Adipocyte (in vitro differentiated cells): ENCODE measurements at regions not wholly inside any gene's neighbourhood (a gene's known extent, or its start where the extent isn't known, plus 50 kb on each side); places are given as distances from the start of the nearest gene placed in this dataset.

Source experiments
- DNase-seq: peaks from one replicate; pipeline ENCODE4 v3.0.0-alpha.2; 2015; ENCODE audit warnings: low read depth
- H3K27me3 ChIP-seq: replicated peaks from 2 replicates; pipeline ENCODE4 v1.7.0; 2013; ENCODE audit warnings: mild to moderate bottlenecking, low read length, moderate library complexity; ENCODE audit not compliant: control insufficient read depth, insufficient read depth
- H3K36me3 ChIP-seq: 2 replicates; pipeline ENCODE4 v1.7.0; 2013; ENCODE audit warnings: low read length, mild to moderate bottlenecking, moderate library complexity; ENCODE audit not compliant: control insufficient read depth, insufficient read depth, severe bottlenecking
- H3K4me1 ChIP-seq: 2 replicates; pipeline ENCODE4 v1.7.0; 2013; ENCODE audit warnings: mild to moderate bottlenecking, low read length, moderate library complexity; ENCODE audit not compliant: control insufficient read depth, insufficient read depth
- H3K4me3 ChIP-seq: 2 replicates; pipeline ENCODE4 v1.7.0; 2013; ENCODE audit warnings: mild to moderate bottlenecking, low read length, moderate library complexity
- H3K9ac ChIP-seq: 2 replicates; pipeline ENCODE4 v1.7.0; 2013; ENCODE audit warnings: mild to moderate bottlenecking, low read length, moderate library complexity
- H3K9me3 ChIP-seq: 2 replicates; pipeline ENCODE4 v1.7.0; 2013; ENCODE audit warnings: mild to moderate bottlenecking, low read length, moderate library complexity; ENCODE audit not compliant: control insufficient read depth

DNA sequence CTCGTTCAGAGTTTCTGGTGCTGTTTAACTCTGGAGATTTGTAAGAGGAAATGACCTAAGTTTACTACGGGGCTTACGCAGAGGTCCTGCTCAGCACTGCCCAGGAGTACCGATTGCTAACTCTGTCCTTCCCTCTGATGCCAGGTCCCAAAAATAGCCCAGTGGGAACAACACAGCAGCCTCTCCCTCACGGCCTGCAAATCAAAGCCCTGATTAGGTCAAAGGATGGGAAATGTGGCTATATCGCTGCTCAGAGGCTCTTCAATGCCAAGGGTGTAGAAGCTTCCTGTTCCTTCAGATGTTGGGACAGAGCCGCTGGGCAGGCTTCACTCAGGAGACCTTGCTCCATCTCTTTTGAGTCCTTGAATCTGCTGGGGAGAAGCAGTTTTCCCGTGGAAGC is 174.2 kb upstream of the KCNJ16 start:
- Histone ChIP-seq H3K27me3 (no peaks in the 10 kb centered on the region), H3K9ac (no peak overlapping the region), H3K36me3 (no peaks in the 10 kb centered on the region), H3K9me3 (no peaks in the 10 kb centered on the region), H3K4me3 (no peak overlapping the region), H3K4me1 (peaks cover 18% of the 10 kb centered on the region)
- DNase-seq: no peak

DNA sequence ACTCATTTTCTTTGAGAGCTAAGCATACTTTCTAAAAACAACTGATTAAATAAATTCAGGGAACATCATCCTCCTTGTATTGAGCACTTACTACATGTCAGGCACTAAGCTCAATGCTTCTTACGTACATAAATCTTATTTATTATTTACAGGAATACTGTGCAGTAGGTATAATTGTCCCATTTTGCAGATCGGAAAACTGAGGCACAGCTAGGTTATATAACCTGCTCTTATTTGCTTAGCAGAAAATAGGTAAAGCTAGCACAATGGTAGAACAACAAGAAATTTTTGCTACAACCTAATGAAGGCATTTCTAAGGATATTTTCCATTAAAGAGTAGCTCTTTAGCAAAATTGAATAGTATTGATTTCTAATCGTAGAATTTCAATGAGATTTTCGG is 168.7 kb upstream of the KCNJ16 start:
- Histone ChIP-seq H3K4me1 (peaks cover 2% of the 10 kb centered on the region), H3K9ac (no peak overlapping the region), H3K4me3 (no peak overlapping the region), H3K36me3 (no peaks in the 10 kb centered on the region), H3K9me3 (no peaks in the 10 kb centered on the region), H3K27me3 (no peaks in the 10 kb centered on the region)
- no peak for DNase-seq

DNA sequence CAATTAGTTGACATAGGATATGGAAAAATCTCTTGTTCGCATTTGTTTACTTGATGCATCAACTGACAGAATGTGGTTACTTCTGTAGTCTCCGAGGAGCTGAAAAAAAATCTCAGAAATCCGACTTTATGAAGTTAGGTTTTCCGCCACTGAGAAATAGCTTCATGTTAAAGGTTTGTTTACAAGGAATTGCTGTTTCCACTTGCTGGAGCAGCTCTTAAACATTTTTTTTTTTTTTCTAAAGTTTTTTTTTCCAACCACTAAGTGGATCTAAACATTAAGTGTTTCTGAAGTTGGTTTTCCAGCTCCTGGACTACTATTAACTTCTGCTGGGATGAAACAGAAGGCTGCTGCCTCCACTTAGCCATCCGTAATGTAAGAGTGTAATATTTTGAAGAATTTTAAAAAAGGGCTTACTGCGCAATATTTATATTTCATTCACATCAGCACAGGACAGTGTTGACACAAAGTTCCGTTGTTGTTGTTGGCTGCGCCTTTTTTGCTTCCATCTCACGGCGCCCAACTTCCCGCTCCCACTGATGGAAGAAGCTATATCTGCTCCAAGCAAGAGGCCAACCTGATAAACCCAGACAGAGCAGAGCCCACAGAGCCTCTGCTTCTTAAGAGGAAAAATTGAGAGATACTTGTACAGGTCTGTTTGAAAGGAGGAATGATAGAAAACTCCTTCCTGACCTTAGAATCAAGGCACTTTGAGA is 167.7 kb upstream of the KCNJ16 start:
- no peaks in the 10 kb centered on the region for H3K9me3 ChIP-seq
- H3K27me3 ChIP-seq: no peaks in the 10 kb centered on the region
- no peak overlapping the region for H3K9ac ChIP-seq
- peaks cover 2% of the 10 kb centered on the region for H3K4me1 ChIP-seq
- H3K4me3 ChIP-seq: no peak overlapping the region
- no peak for DNase-seq
- H3K36me3 ChIP-seq: no peaks in the 10 kb centered on the region

DNA sequence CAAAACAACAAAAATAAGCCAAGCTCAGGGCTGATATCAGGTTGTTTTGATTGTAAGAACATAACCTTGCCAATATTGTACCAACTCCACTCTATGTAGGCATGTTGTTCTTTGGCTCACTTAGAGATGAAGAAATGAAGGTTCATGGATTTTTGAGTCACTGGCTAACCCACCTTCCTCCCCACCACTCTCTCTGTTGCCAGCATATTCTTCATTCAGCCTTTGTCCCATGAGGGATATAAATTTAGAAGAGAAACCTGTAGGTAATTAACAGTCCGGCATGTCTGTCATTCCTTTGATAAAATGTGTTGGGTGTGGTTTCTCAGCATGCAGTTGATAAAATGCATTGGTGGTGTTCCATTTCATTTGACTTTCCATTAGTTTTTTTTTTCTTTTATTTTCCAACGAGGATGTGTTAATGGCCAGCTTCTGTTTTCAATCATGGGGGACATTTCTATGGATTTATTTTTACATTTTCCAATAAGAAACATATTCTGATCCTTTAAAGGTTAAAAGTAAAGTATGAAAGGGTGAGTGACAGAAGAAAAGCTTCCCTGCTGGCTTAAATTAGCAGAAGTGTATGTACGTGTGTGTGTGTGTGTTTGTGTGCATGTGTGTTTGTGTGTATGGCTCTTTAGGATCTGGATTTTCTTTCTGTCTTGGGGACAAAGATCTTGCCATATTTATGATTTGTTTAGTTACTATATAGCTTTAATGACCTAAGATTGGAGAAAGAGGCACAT is 166.2 kb upstream of the KCNJ16 start:
- DNase-seq: peak; percentile 33
- Histone ChIP-seq H3K9me3 (no peaks in the 10 kb centered on the region), H3K9ac (no peak overlapping the region), H3K4me1 (peaks cover 9% of the 10 kb centered on the region), H3K27me3 (no peaks in the 10 kb centered on the region), H3K4me3 (no peak overlapping the region), H3K36me3 (no peaks in the 10 kb centered on the region)

DNA sequence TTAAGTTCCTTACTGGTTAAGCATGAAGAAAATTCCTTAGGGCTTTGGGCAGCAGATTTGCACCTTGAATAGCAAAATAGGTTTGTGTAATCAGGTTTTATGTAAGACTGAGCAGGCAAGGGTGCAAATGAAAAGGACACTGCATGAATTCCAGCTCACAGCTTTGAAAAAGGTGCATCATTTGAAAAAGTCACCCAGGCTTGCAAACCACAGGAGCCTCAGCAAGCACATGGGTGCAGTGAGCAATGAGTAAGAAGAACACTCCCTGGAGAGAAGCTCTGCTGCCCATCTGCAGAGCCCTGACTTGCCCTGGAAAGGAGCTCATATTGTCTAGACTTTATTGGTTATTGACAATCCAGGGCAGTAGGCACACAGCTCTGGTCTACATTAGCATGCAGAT is 165.6 kb upstream of the KCNJ16 start:
- Histone ChIP-seq H3K9me3 (no peaks in the 10 kb centered on the region), H3K36me3 (no peaks in the 10 kb centered on the region), H3K27me3 (no peaks in the 10 kb centered on the region), H3K4me1 (peaks cover 10% of the 10 kb centered on the region), H3K4me3 (no peak overlapping the region), H3K9ac (no peak overlapping the region)
- DNase-seq: no peak

DNA sequence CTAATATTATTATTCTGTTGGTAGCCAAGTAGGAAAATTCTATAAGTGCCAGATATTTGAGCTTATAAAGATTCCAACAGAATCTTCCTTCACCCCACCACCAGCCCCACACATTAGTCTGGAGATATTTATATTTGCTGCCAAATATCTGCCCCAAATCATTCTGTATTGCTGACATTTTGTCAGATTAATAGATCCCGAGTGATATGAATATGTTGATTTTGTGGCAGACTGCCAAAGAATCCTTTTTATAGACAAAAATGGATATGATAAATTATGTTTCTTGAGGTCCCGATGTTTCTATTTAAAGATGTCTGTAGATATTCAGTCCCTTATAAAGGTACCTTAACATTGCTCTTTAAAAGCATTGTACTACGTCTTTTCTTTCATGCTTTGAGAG is 162.2 kb upstream of the KCNJ16 start:
- Histone ChIP-seq H3K9me3 (no peaks in the 10 kb centered on the region), H3K9ac (peak overlapping the region; percentile 67), H3K4me1 (peaks cover 10% of the 10 kb centered on the region), H3K27me3 (no peaks in the 10 kb centered on the region), H3K4me3 (peak overlapping the region; percentile 4), H3K36me3 (no peaks in the 10 kb centered on the region)
- no peak for DNase-seq

DNA sequence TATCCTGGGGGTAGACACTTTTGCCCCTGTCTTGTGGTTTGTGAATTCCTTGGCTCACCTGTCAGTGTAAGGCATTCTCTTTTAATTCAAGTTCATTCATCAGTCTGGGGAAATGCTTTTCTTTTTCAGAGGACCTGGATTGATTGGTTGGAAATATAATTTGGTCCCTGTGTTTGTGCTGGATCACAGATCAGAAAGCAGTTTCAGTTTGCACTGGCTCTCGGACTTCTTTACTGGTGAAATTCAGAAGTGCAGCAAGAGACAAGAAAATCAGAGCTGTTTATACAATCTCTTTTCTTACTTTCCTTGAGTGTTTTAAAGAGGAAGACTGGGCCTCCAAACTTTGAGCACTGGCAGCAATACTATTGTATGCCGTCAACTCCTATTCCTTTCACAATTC is 161.8 kb upstream of the KCNJ16 start:
- Histone ChIP-seq H3K4me1 (peaks cover 10% of the 10 kb centered on the region), H3K9me3 (no peaks in the 10 kb centered on the region), H3K36me3 (no peaks in the 10 kb centered on the region), H3K4me3 (peak overlapping the region; percentile 4), H3K27me3 (no peaks in the 10 kb centered on the region), H3K9ac (peak overlapping the region; percentile 67)
- DNase-seq: no peak

DNA sequence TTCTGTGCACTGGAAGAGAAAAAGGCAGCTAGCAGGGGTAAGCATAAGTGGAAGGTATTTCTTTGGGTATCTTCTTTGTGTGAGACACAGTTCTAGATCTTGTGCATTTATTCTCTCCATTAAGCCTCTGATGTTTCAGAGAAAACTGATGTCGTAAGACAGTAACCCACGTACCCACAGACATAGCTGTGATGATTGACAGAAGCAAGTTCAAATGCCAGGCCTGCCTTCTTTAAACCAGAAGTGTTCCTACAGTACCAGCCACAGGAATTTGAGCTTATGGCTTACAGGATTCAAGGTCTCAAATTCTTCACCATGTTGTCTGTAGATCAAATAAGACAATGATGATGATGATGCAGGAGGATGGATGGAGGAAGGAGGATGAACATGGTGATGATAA is 161.4 kb upstream of the KCNJ16 start:
- H3K4me1 ChIP-seq: peaks cover 10% of the 10 kb centered on the region
- H3K36me3 ChIP-seq: no peaks in the 10 kb centered on the region
- H3K27me3 ChIP-seq: no peaks in the 10 kb centered on the region
- no peaks in the 10 kb centered on the region for H3K9me3 ChIP-seq
- H3K9ac ChIP-seq: peak overlapping the region; percentile 67
- peak overlapping the region; percentile 4 for H3K4me3 ChIP-seq
- DNase-seq: peak; percentile 9

DNA sequence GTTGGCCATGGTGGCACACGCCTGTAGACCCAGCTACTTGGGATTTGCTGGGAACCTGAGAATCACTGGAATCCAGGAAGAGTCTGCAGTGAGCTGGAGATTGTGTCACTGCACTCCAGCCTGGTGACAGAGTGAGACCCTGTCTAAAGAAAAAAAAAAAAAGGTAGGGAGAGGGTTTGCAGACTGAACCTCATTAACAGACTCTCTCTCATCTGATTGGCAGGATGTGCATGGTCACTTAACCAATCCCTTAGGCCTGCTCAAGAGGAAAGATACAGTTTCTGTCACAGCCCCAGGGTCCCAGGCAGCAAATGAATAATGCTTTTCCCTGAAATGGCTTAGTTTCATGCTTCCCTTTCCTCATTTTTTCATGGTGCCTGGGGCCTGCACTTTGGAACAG is 160.5 kb upstream of the KCNJ16 start:
- no peaks in the 10 kb centered on the region for H3K27me3 ChIP-seq
- no peak for DNase-seq
- peaks cover 8% of the 10 kb centered on the region for H3K4me1 ChIP-seq
- H3K36me3 ChIP-seq: no peaks in the 10 kb centered on the region
- H3K9me3 ChIP-seq: no peaks in the 10 kb centered on the region
- no peak overlapping the region for H3K4me3 ChIP-seq
- no peak overlapping the region for H3K9ac ChIP-seq

DNA sequence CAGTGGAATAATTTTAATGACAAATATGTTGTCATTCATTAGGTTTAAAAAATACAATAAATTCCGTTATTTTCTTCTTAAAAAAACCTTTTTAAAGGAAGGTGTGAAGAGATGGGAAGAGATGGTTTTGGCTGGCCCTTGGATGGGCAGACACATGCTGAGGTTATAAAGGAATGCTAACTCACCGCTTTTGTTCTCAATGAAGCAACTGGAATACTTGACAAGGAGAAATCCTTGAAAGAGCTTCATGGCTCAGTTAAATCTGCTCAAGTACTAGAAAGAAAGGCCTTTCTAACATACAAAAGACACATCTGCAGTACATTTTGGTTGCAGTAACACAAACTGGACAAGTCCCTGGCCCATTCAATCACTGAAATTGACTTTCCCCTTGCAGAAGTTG is 158.3 kb upstream of the KCNJ16 start:
- H3K27me3 ChIP-seq: no peaks in the 10 kb centered on the region

DNA sequence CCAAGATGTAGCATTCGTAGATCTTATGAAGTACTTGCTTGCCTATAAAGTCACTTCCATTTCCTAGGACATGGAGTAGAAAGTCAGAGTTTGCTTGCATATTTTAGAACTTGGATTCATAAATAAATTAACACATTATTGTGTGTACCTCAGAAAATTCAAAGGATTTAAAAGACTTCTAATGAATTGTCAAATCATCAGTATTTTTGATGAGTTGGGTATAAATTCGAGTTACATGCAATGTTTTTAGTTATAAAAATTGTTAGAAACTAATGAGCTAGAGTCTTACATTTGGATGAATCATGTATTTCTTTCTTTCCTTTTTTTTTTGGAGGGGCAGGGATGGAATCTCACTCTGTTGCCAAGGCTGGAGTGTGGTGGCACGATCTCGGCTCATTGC is 156.9 kb upstream of the KCNJ16 start:
- peaks cover 6% of the 10 kb centered on the region for H3K4me1 ChIP-seq
- H3K9ac ChIP-seq: no peak overlapping the region
- H3K9me3 ChIP-seq: no peaks in the 10 kb centered on the region
- H3K4me3 ChIP-seq: no peak overlapping the region
- no peaks in the 10 kb centered on the region for H3K36me3 ChIP-seq
- H3K27me3 ChIP-seq: no peaks in the 10 kb centered on the region
- DNase-seq: no peak

More for the DNA sequence above, 158.3 kb upstream of the KCNJ16 start:
- H3K4me3 ChIP-seq: no peak overlapping the region
- no peaks in the 10 kb centered on the region for H3K9me3 ChIP-seq
- H3K4me1 ChIP-seq: peaks cover 8% of the 10 kb centered on the region
- DNase-seq: no peak
- H3K36me3 ChIP-seq: no peaks in the 10 kb centered on the region
- no peak overlapping the region for H3K9ac ChIP-seq
